ENCODE measurements at regions not wholly inside any gene's neighbourhood (a gene's known extent, or its start where the extent isn't known, plus 50 kb on each side); places are given as distances from the start of the nearest gene placed in this dataset.

DNA sequence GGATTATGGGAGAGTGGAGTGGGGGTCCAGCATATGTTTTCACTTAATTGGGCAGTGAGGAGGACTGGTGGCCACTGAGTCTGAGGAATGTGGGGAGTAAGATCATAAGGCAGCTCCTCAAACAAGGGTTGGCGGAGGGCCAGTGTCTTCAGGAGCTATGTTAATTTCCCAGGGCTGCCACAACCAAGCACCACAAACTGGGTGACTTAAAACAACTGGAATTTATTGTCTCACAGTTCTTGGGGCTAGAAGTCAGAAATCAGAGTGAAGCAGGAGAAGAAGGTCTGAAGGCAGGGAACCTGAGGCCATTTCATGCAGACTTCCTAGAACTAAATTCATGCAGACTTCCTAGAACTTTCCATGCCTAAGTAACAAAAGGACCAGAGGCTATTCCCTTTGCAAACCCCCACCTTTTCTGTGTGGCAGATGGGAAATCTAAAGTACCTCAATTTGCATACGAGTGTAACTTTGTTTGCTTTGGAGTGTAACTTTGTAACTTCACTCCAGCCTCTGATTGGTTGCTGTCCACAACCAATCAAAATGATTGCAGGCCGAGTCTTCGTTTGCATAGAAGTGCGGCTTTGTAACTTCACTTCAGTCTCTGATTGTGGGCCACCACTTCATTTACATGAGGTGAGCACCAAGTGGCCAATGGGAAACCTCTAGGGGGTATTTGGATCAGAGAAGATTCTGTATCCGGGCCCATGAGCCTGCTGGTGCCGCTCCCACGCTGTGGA lies 50.5 kb upstream of the ZBED5 start:
- TF ChIP-seq NFIC (IDR thresholded peaks at IDR 0.05): peak; percentile 63
- peak; percentile 39; the same call in 1 of the 2 replicates for TF ChIP-seq EP300 (IDR thresholded peaks at IDR 0.05; ENCODE audit: borderline replicate concordance)
- TF ChIP-seq YY1 (IDR thresholded peaks at IDR 0.05; ENCODE audit: low read depth): no peak

Data from Ishikawa (cell line).